ENCODE measurements at regions not wholly inside any gene's neighbourhood (a gene's known extent, or its start where the extent isn't known, plus 50 kb on each side); places are given as distances from the start of the nearest gene placed in this dataset.

DNA sequence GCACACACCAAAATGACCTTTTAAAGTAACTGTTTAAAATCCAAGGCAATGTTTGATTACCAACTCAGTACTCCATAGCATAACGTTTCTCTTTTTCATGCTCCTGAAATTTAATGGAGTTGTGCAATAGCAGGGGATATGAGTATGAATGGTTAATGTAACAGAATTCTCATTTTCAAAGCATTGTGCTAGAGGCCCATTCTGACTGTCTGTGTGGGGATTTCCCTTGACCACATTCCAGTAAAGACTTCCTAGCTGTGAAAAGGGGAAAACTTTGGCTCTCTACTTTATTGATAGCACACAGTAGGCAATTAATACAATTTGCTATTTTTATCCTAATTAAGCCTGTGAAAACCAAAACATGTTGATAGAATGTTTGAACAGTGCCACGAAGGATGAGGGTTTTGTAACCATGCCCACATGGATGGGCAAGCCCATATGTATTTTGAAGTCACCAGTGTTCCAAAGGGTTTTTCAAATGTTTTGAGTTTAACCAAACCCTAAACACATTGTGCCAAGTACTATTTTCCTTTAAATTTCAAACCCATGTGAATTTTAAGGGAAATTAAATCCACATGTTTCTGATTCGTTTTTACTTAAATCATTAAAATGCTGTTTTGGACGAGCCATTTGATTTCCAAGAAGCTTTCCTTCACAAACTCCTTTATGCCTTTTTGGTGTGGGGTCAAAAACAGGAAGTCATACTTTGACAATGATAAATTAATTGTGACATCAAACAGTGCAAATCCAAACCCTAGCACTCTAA is 261.2 kb downstream of the SHOX2 start:
- WGBS (ENCODE audit: insufficient coverage, low coverage, missing lambda C conversion rate), result 0% methylated on average over 4 of the region's 4 CpGs
- intact Hi-C loops (cut with micrococcal nuclease) (no loop called here), in situ Hi-C loops (cut with MboI) (no loop called here)
- Histone ChIP-seq H4K20me1 (replicated peaks; ENCODE audit: control insufficient read depth, insufficient read depth, low read length) (no peaks in the 10 kb centered on the region), H3K9me1 (ENCODE audit: control insufficient read depth, insufficient read depth, low read length) (no peaks in the 10 kb centered on the region), H3K4me2 (ENCODE audit: insufficient read depth, low read length) (no peak overlapping the region), H3K36me3 (ENCODE audit: control insufficient read depth, insufficient read depth, low read length) (no peaks in the 10 kb centered on the region), H2AFZ (ENCODE audit: low read depth, low read length) (no peak overlapping the region), H3K9me3 (replicated peaks; ENCODE audit: control insufficient read depth, insufficient read depth, low read depth, low read length) (no peaks in the 10 kb centered on the region), H3K9ac (ENCODE audit: insufficient read depth in 1 of 2, low read depth in 2 of 2, low read length in 2 of 2) (no peak overlapping the region), H3K4me3 (no peak overlapping the region), H3K27me3 (ENCODE audit: control insufficient read depth in 2 of 2, insufficient read depth in 2 of 2, low read length in 2 of 2) (no peaks in the 10 kb centered on the region), H3K79me2 (ENCODE audit: control insufficient read depth, insufficient read depth, low read length) (no peaks in the 10 kb centered on the region), H3K4me1 (replicated peaks in 1 of 2; ENCODE audit: control insufficient read depth in 2 of 2, insufficient read depth in 2 of 2, low read length in 2 of 2) (no peaks in the 10 kb centered on the region), H3K27ac (ENCODE audit: extremely low read depth, low read depth, low read length) (no peak overlapping the region)
- no peak for ATAC-seq
- no peak for DNase-seq (ENCODE audit: extremely low read depth in 1 of 4, low spot score in 3 of 4)
- TF ChIP-seq CEBPB (tag; IDR thresholded peaks at IDR 0.05), result peak; percentile 34; the same call in 1 of the 2 replicates
- no peak for TF ChIP-seq KDM2B (CRISPR knock-in tag; IDR thresholded peaks at IDR 0.05)
- peak; percentile 24 for TF ChIP-seq MEIS2 (IDR thresholded peaks at IDR 0.05; ENCODE audit: partially characterized antibody)
- ChIA-PET POLR2A (no interaction called here), CTCF (ENCODE audit: low intra/inter-chr PET ratio) (no interaction called here)
- no TSS peak for BruUV-seq (replicated peaks)
- no peak for FAIRE-seq

DNA sequence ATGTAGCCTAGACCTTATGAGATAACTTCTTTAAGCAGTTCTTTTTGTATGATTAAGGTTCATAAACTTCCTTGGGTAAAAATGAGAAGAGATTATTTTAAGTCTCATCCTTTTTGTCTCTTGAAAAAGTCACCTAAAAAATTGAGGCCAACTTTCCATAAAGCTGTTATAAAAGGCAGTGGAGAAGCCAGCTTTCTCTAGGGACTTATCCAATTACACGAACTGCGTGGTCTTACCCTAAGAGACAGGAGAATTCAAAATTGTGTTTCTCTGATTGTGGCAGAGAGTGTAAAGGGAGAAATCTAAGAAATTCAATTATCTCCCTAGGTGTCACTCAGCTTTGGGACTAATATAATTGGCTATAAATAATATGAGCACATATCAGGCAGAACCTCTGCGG is 262.0 kb downstream of the SHOX2 start:
- in situ Hi-C loops (cut with MboI), result no loop called here
- Histone ChIP-seq H3K4me3 (no peak overlapping the region), H3K9ac (ENCODE audit: insufficient read depth in 1 of 2, low read depth in 2 of 2, low read length in 2 of 2) (no peak overlapping the region), H3K9me3 (replicated peaks; ENCODE audit: control insufficient read depth, insufficient read depth, low read depth, low read length) (no peaks in the 10 kb centered on the region), H3K4me1 (replicated peaks in 1 of 2; ENCODE audit: control insufficient read depth in 2 of 2, insufficient read depth in 2 of 2, low read length in 2 of 2) (no peaks in the 10 kb centered on the region), H3K4me2 (ENCODE audit: insufficient read depth, low read length) (no peak overlapping the region), H3K79me2 (ENCODE audit: control insufficient read depth, insufficient read depth, low read length) (no peaks in the 10 kb centered on the region), H3K27me3 (ENCODE audit: control insufficient read depth in 2 of 2, insufficient read depth in 2 of 2, low read length in 2 of 2) (no peaks in the 10 kb centered on the region), H3K36me3 (ENCODE audit: control insufficient read depth, insufficient read depth, low read length) (no peaks in the 10 kb centered on the region), H4K20me1 (replicated peaks; ENCODE audit: control insufficient read depth, insufficient read depth, low read length) (no peaks in the 10 kb centered on the region), H3K9me1 (ENCODE audit: control insufficient read depth, insufficient read depth, low read length) (no peaks in the 10 kb centered on the region), H2AFZ (ENCODE audit: low read depth, low read length) (no peak overlapping the region), H3K27ac (ENCODE audit: extremely low read depth, low read depth, low read length) (no peak overlapping the region)
- BruUV-seq (replicated peaks), result no TSS peak
- intact Hi-C loops (cut with micrococcal nuclease), result no loop called here
- no peak for DNase-seq (ENCODE audit: extremely low read depth in 1 of 4, low spot score in 3 of 4)
- ATAC-seq, result no peak
- no peak for FAIRE-seq
- ChIA-PET CTCF (ENCODE audit: low intra/inter-chr PET ratio) (no interaction called here), POLR2A (interaction anchor here (1.6 kb wide), 1 partner anchor 16 kb away, joined by 4 read pairs; no protein-coding TSS in a partner anchor)
- WGBS (ENCODE audit: insufficient coverage, low coverage, missing lambda C conversion rate), result 2% methylated on average over 3 of the region's 3 CpGs
- no peak for TF ChIP-seq MXI1 (IDR thresholded peaks at IDR 0.05; ENCODE audit: low read depth, low read length)
- TF ChIP-seq HDAC1 (IDR thresholded peaks at IDR 0.05), result no peak
- TF ChIP-seq HCFC1 (IDR thresholded peaks at IDR 0.05; ENCODE audit: low read depth, low read length), result no peak
- no peak for TF ChIP-seq SPI1 (IDR thresholded peaks at IDR 0.05; ENCODE audit: borderline replicate concordance, low read depth, low read length)
- TF ChIP-seq ZNF41 (CRISPR knock-in tag; conservative IDR thresholded peaks at IDR 0.05), result no peak
- TF ChIP-seq PCBP2 (IDR thresholded peaks at IDR 0.05; ENCODE audit: low read depth, low read length, poor library complexity, severe bottlenecking), result no peak
- TF ChIP-seq, protein P1, sequence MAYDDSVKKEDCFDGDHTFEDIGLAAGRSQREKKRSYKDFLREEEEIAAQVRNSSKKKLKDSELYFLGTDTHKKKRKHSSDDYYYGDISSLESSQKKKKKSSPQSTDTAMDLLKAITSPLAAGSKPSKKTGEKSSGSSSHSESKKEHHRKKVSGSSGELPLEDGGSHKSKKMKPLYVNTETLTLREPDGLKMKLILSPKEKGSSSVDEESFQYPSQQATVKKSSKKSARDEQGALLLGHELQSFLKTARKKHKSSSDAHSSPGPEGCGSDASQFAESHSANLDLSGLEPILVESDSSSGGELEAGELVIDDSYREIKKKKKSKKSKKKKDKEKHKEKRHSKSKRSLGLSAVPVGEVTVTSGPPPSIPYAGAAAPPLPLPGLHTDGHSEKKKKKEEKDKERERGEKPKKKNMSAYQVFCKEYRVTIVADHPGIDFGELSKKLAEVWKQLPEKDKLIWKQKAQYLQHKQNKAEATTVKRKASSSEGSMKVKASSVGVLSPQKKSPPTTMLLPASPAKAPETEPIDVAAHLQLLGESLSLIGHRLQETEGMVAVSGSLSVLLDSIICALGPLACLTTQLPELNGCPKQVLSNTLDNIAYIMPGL (CRISPR knock-in tag; IDR thresholded peaks at IDR 0.05), result no peak
- no peak for TF ChIP-seq ZNF717 (CRISPR knock-in tag; IDR thresholded peaks at IDR 0.05)
- no peak for TF ChIP-seq ZNF436 (CRISPR knock-in tag; IDR thresholded peaks at IDR 0.05)
- TF ChIP-seq IFI16 (CRISPR knock-in tag; IDR thresholded peaks at IDR 0.05), result no peak
